CD14-positive monocyte (primary cell): ENCODE measurements at regions not wholly inside any gene's neighbourhood (a gene's known extent, or its start where the extent isn't known, plus 50 kb on each side); places are given as distances from the start of the nearest gene placed in this dataset.

ENCODE experiments used
- DNase-seq, 3 donors: peaks; one replicate each; pipeline ENCODE4 v3.0.0-alpha.2; 2011 to 2022
- H2AFZ ChIP-seq: 2 replicates; pipeline ENCODE4 v1.6.0; 2012; ENCODE audit warnings: mild to moderate bottlenecking, low read depth, low read length, inconsistent platforms; ENCODE audit not compliant: insufficient read depth, poor library complexity, severe bottlenecking
- H3K27ac ChIP-seq, 2 donors: 1 replicate in 1 of 2; 2 replicates in 1 of 2; pipeline ENCODE4 v1.5.1; 2012 to 2013; ENCODE audit warnings: low read length in 2 of 2, control low read depth in 1 of 2, inconsistent platforms in 1 of 2, low read depth in 1 of 2, mild to moderate bottlenecking in 1 of 2
- H3K27me3 ChIP-seq, 2 donors: one replicate each; pipeline versions ENCODE4 v1.6.0 to v1.6.1; 2011 to 2013; ENCODE audit warnings: low read length in 2 of 2; ENCODE audit not compliant: control insufficient read depth in 2 of 2, insufficient read depth in 2 of 2
- H3K36me3 ChIP-seq, 2 donors: replicated peaks in 1 of 2; 1 replicate in 1 of 2; 2 replicates in 1 of 2; pipeline versions ENCODE4 v1.5.1 to v1.6.1; 2012 to 2013; ENCODE audit warnings: low read length in 2 of 2, control low read depth in 1 of 2, inconsistent platforms in 1 of 2, mild to moderate bottlenecking in 1 of 2; ENCODE audit not compliant: insufficient read depth in 2 of 2, control insufficient read depth in 1 of 2
- H3K4me1 ChIP-seq, 2 donors: 1 replicate in 1 of 2; 2 replicates in 1 of 2; pipeline versions ENCODE4 v1.5.1 to v1.6.1; 2012 to 2013; ENCODE audit warnings: low read length in 2 of 2, control low read depth in 1 of 2, inconsistent platforms in 1 of 2, mild to moderate bottlenecking in 1 of 2, moderate library complexity in 1 of 2; ENCODE audit not compliant: insufficient read depth in 2 of 2, control insufficient read depth in 1 of 2
- H3K4me2 ChIP-seq: replicated peaks from 2 replicates; pipeline ENCODE3; 2012; ENCODE audit warnings: low read length, moderate library complexity, mild to moderate bottlenecking; ENCODE audit not compliant: poor library complexity, severe bottlenecking; ENCODE audit errors: extremely low read depth
- H3K4me3 ChIP-seq, 3 experiments: fragments of 200-600 bp in 1 of 3; sonication (generic) in 1 of 3; replicated peaks in 1 of 3; 1 replicate in 2 of 3; 2 replicates in 1 of 3; pipeline ENCODE4 v1.5.1; 2011 to 2013; ENCODE audit warnings: low read length in 3 of 3, mild to moderate bottlenecking in 3 of 3, control low read depth in 2 of 3, low read depth in 2 of 3, inconsistent platforms in 1 of 3, moderate library complexity in 1 of 3
- H3K79me2 ChIP-seq: 2 replicates; pipeline ENCODE4 v1.6.0; 2012; ENCODE audit warnings: mild to moderate bottlenecking, control low read depth, inconsistent platforms, low read length, moderate library complexity; ENCODE audit not compliant: insufficient read depth
- H3K9ac ChIP-seq: 2 replicates; pipeline ENCODE4 v1.6.0; 2017; ENCODE audit warnings: low read length, mild to moderate bottlenecking; ENCODE audit not compliant: insufficient read depth, poor library complexity, severe bottlenecking
- H3K9me3 ChIP-seq, 2 donors: replicated peaks in 1 of 2; 1 replicate in 1 of 2; 2 replicates in 1 of 2; pipeline versions ENCODE4 v1.5.1 to v1.6.1; 2012 to 2013; ENCODE audit warnings: low read length in 2 of 2, control low read depth in 1 of 2; ENCODE audit not compliant: control insufficient read depth in 1 of 2, insufficient read depth in 1 of 2
- H4K20me1 ChIP-seq: 2 replicates; pipeline ENCODE4 v1.6.0; 2012; ENCODE audit warnings: mild to moderate bottlenecking, low read length, control low read depth, moderate library complexity; ENCODE audit not compliant: insufficient read depth
- H3K27ac Mint-ChIP-seq, 7 donors: one replicate each; pipeline ENCODE4 v1.8.0; 2020; ENCODE audit warnings: mild to moderate bottlenecking in 7 of 7, mixed read lengths in 7 of 7, moderate library complexity in 6 of 7, inconsistent platforms in 2 of 7
- H3K27me3 Mint-ChIP-seq, 3 donors: one replicate each; pipeline ENCODE4 v1.8.0; 2021 to 2022; ENCODE audit warnings: low read depth in 3 of 3, mild to moderate bottlenecking in 3 of 3, mixed read lengths in 3 of 3, moderate library complexity in 3 of 3, inconsistent platforms in 1 of 3
- H3K36me3 Mint-ChIP-seq, 2 donors: one replicate each; pipeline ENCODE4 v1.8.0; 2020; ENCODE audit warnings: mixed read lengths in 2 of 2, inconsistent platforms in 1 of 2, mild to moderate bottlenecking in 1 of 2
- H3K4me1 Mint-ChIP-seq: one replicate; pipeline ENCODE4 v1.8.0; 2020; ENCODE audit warnings: mild to moderate bottlenecking, mixed read lengths
- H3K4me3 Mint-ChIP-seq, 2 donors: one replicate each; pipeline ENCODE4 v1.8.0; 2020; ENCODE audit warnings: mild to moderate bottlenecking in 2 of 2, mixed read lengths in 2 of 2, moderate library complexity in 1 of 2
- H3K9me3 Mint-ChIP-seq, 7 donors: one replicate each; pipeline ENCODE4 v1.8.0; 2020 to 2022; ENCODE audit warnings: mixed read lengths in 7 of 7, mild to moderate bottlenecking in 6 of 7, moderate library complexity in 6 of 7, inconsistent platforms in 2 of 7
- CTCF ChIP-seq: fragments of 200-600 bp; IDR thresholded peaks from one replicate; pipeline ENCODE4 v1.8.0; 2022; ENCODE audit warnings: antibody characterized with exemption, mild to moderate bottlenecking
- WGBS: methylation state at CpG from one replicate; pipeline ENCODE4 v1.1.5; 2013; ENCODE audit warnings: missing lambda C conversion rate; ENCODE audit not compliant: insufficient coverage; 5-methylcytosine and 5-hydroxymethylcytosine counted together
- intact Hi-C, 2 donors: fragments of 100-400 bp; cut with micrococcal nuclease; formaldehyde crosslinking; loops; one replicate each; pipeline versions ENCODE4 v1.15.0 to v1.15.1; 2023

- H3K36me3 ChIP-seq = no peaks in the 10 kb centered on the region
- TF ChIP-seq CTCF = no peak
- no peak overlapping the region for H2AFZ ChIP-seq
- H3K9me3 ChIP-seq = peaks cover 22 to 35% of the 10 kb centered on the region in 2 donors
- WGBS = 80% methylated on average over 1 of the region's 2 CpGs
- H3K79me2 ChIP-seq = no peaks in the 10 kb centered on the region
- Mint-ChIP-seq H3K4me3 (no peak overlapping the region), H3K27me3 (no peaks in the 10 kb centered on the region), H3K4me1 (no peaks in the 10 kb centered on the region), H3K36me3 (no peaks in the 10 kb centered on the region), H3K27ac (no peak overlapping the region), H3K9me3 (peaks cover 4 to 15% (median 9%) of the 10 kb centered on the region in 7 donors)
- H3K27me3 ChIP-seq = no peaks in the 10 kb centered on the region
- no peak overlapping the region for H3K27ac ChIP-seq
- H4K20me1 ChIP-seq = no peaks in the 10 kb centered on the region
- H3K4me1 ChIP-seq = no peaks in the 10 kb centered on the region
- no peak overlapping the region for H3K9ac ChIP-seq
- no peak for DNase-seq
- intact Hi-C loops = no loop called here
- H3K4me3 ChIP-seq = no peak overlapping the region
- no peak overlapping the region for H3K4me2 ChIP-seq
These were observed 608.1 kb downstream of the CDH9 start for GRCh38 chr5:26430323-26430722.

- Mint-ChIP-seq H3K9me3 (peaks cover 0 to 6% (median 5%) of the 10 kb centered on the region in 7 donors), H3K27me3 (peaks cover 0 to 1% (median 0%) of the 10 kb centered on the region in 3 donors), H3K4me3 (no peak overlapping the region), H3K27ac (no peak overlapping the region), H3K4me1 (no peaks in the 10 kb centered on the region), H3K36me3 (no peaks in the 10 kb centered on the region)
- Histone ChIP-seq H3K9ac (no peak overlapping the region), H3K4me2 (no peak overlapping the region), H3K4me3 (no peak overlapping the region), H3K79me2 (no peaks in the 10 kb centered on the region), H3K27ac (no peak overlapping the region), H3K27me3 (no peaks in the 10 kb centered on the region), H2AFZ (no peak overlapping the region), H3K9me3 (peaks cover 4 to 20% of the 10 kb centered on the region in 2 donors), H3K36me3 (no peaks in the 10 kb centered on the region), H3K4me1 (no peaks in the 10 kb centered on the region), H4K20me1 (no peaks in the 10 kb centered on the region)
- WGBS = 83% methylated on average over 1 of the region's 2 CpGs
- DNase-seq = no peak
- no peak for TF ChIP-seq CTCF
- intact Hi-C loops = no loop called here
These were observed 611.1 kb downstream of the CDH9 start for GRCh38 chr5:26427281-26427680.
